ENCODE measurements at regions not wholly inside any gene's neighbourhood (a gene's known extent, or its start where the extent isn't known, plus 50 kb on each side); places are given as distances from the start of the nearest gene placed in this dataset.
A peak's percentile ranks its signal among the peaks of the same experiment; 100 is the strongest.

- H3K9me3 Mint-ChIP-seq, result no peaks in the 10 kb centered on the region
- H3K36me3 Mint-ChIP-seq, result no peaks in the 10 kb centered on the region
- no peak overlapping the region for H2AFZ ChIP-seq (replicated peaks)
- no peaks in the 10 kb centered on the region for H3K27me3 ChIP-seq
- no peak overlapping the region for H3K9ac ChIP-seq
- H3K4me1 ChIP-seq, result no peaks in the 10 kb centered on the region
- H3K27me3 Mint-ChIP-seq (ENCODE audit: insufficient read depth, low read depth), result no peaks in the 10 kb centered on the region
- no peaks in the 10 kb centered on the region for H4K20me1 ChIP-seq (ENCODE audit: low read depth)
- H3K4me3 Mint-ChIP-seq, result no peak overlapping the region
- H3K4me1 Mint-ChIP-seq, result peaks cover 9% of the 10 kb centered on the region
- no peaks in the 10 kb centered on the region for H3K9me3 ChIP-seq (ENCODE audit: low read depth)
- no peaks in the 10 kb centered on the region for H3F3A ChIP-seq (ENCODE audit: low read depth)
- H3K27ac ChIP-seq, result no peak overlapping the region
- no peak for DNase-seq (ENCODE audit: low spot score)
- H3K4me3 ChIP-seq, result no peak overlapping the region
- no peaks in the 10 kb centered on the region for H3K36me3 ChIP-seq
- no peaks in the 10 kb centered on the region for H3K79me2 ChIP-seq (ENCODE audit: low read depth)
- H3K4me2 ChIP-seq, result no peak overlapping the region
- H3K27ac Mint-ChIP-seq, result no peak overlapping the region
- no peak for TF ChIP-seq EZH2 (IDR thresholded peaks at IDR 0.05)
- TF ChIP-seq CTCF (IDR thresholded peaks at IDR 0.05), result no peak
- TF ChIP-seq EZH2phosphoT487 (IDR thresholded peaks at IDR 0.05), result no peak
Measured at GRCh38 chr5:68630354-68630753, 414.8 kb downstream of the PIK3R1 start.

GRCh38 chr5:68631884-68632283, 416.3 kb downstream of the PIK3R1 start:
- no peaks in the 10 kb centered on the region for H3K36me3 Mint-ChIP-seq
- no peak for TF ChIP-seq EZH2phosphoT487 (IDR thresholded peaks at IDR 0.05)
- TF ChIP-seq EZH2 (IDR thresholded peaks at IDR 0.05), result no peak
- TF ChIP-seq CTCF (IDR thresholded peaks at IDR 0.05), result no peak
- Histone ChIP-seq H3K36me3 (no peaks in the 10 kb centered on the region), H3K27ac (no peak overlapping the region), H3F3A (ENCODE audit: low read depth) (no peaks in the 10 kb centered on the region), H3K4me2 (no peak overlapping the region), H3K9me3 (ENCODE audit: low read depth) (no peaks in the 10 kb centered on the region), H3K4me3 (no peak overlapping the region), H4K20me1 (ENCODE audit: low read depth) (no peaks in the 10 kb centered on the region), H3K9ac (no peak overlapping the region), H2AFZ (replicated peaks) (peak overlapping the region; percentile 54), H3K79me2 (ENCODE audit: low read depth) (no peaks in the 10 kb centered on the region), H3K27me3 (no peaks in the 10 kb centered on the region), H3K4me1 (no peaks in the 10 kb centered on the region)
- no peak for DNase-seq (ENCODE audit: low spot score)
- no peak overlapping the region for H3K27ac Mint-ChIP-seq
- no peaks in the 10 kb centered on the region for H3K27me3 Mint-ChIP-seq (ENCODE audit: insufficient read depth, low read depth)
- peaks cover 9% of the 10 kb centered on the region for H3K4me1 Mint-ChIP-seq
- no peak overlapping the region for H3K4me3 Mint-ChIP-seq
- H3K9me3 Mint-ChIP-seq, result no peaks in the 10 kb centered on the region

GRCh38 chr5:68641211-68641610, 425.7 kb downstream of the PIK3R1 start:
- no peaks in the 10 kb centered on the region for H3K4me1 ChIP-seq

More at GRCh38 chr5:68641211-68641610, 425.7 kb downstream of the PIK3R1 start:
- Histone ChIP-seq H3K27me3 (no peaks in the 10 kb centered on the region), H4K20me1 (ENCODE audit: low read depth) (no peaks in the 10 kb centered on the region), H3K4me2 (no peak overlapping the region), H3F3A (ENCODE audit: low read depth) (no peaks in the 10 kb centered on the region), H3K9ac (no peak overlapping the region), H3K79me2 (ENCODE audit: low read depth) (no peaks in the 10 kb centered on the region), H3K27ac (no peak overlapping the region), H3K36me3 (no peaks in the 10 kb centered on the region), H3K9me3 (ENCODE audit: low read depth) (no peaks in the 10 kb centered on the region), H3K4me3 (no peak overlapping the region), H2AFZ (replicated peaks) (no peak overlapping the region)
- Mint-ChIP-seq H3K9me3 (no peaks in the 10 kb centered on the region), H3K36me3 (no peaks in the 10 kb centered on the region), H3K27ac (no peak overlapping the region), H3K4me1 (peaks cover 3% of the 10 kb centered on the region), H3K27me3 (ENCODE audit: insufficient read depth, low read depth) (no peaks in the 10 kb centered on the region), H3K4me3 (no peak overlapping the region)
- DNase-seq (ENCODE audit: low spot score), result no peak
- TF ChIP-seq EZH2 (IDR thresholded peaks at IDR 0.05) (no peak), CTCF (IDR thresholded peaks at IDR 0.05) (no peak), EZH2phosphoT487 (IDR thresholded peaks at IDR 0.05) (no peak)

Measured in neural progenitor cell (in vitro differentiated cells).